H1 (cell line): ENCODE measurements at regions not wholly inside any gene's neighbourhood (a gene's known extent, or its start where the extent isn't known, plus 50 kb on each side); places are given as distances from the start of the nearest gene placed in this dataset.

Source experiments
- CTCF ChIA-PET: fragments of 300-600 bp; sonication (Branson Sonifier 250); formaldehyde crosslinking; loops from one replicate; lab custom pipeline; 2021; ENCODE audit not compliant: partially characterized antibody; lab: Charles Lee
- POLR2A ChIA-PET: fragments of 300-600 bp; sonication (Branson Sonifier 250); formaldehyde crosslinking; loops from one replicate; lab custom pipeline; 2021; ENCODE audit warnings: inconsistent platforms; ENCODE audit not compliant: partially characterized antibody; lab: Charles Lee
- DNase-seq, 2 experiments: peaks; one replicate each; pipeline versions ENCODE4 v3.0.0 to v3.0.0-alpha.2; 2010 to 2022; ENCODE audit warnings: low spot score in 2 of 2, low read depth in 1 of 2, mixed read lengths in 1 of 2
- FAIRE-seq: peaks from 2 replicates; lab custom pipeline; 2011; peaks lifted over from hg19 to GRCh38; lab: Jason Lieb, UNC
- H2AFZ ChIP-seq: 2 replicates; pipeline ENCODE4 v1.8.1; 2012; ENCODE audit warnings: low read length, inconsistent platforms
- H2AK5ac ChIP-seq: 2 replicates; pipeline ENCODE4 v1.6.1; 2013; ENCODE audit warnings: low read depth, low read length
- H2BK120ac ChIP-seq: replicated peaks from 2 replicates; pipeline ENCODE3; 2013; ENCODE audit warnings: low read depth, low read length, inconsistent platforms
- H2BK12ac ChIP-seq: 2 replicates; pipeline ENCODE4 v1.6.1; 2013; ENCODE audit warnings: low read depth, low read length
- H2BK15ac ChIP-seq: 2 replicates; pipeline ENCODE4 v1.6.1; 2013; ENCODE audit warnings: low read length
- H2BK20ac ChIP-seq: 2 replicates; pipeline ENCODE4 v1.6.1; 2013; ENCODE audit warnings: low read length
- H2BK5ac ChIP-seq: 2 replicates; pipeline ENCODE4 v1.6.1; 2013; ENCODE audit warnings: low read depth, low read length
- H3K14ac ChIP-seq: 2 replicates; pipeline ENCODE4 v1.6.1; 2013; ENCODE audit warnings: inconsistent platforms; ENCODE audit not compliant: insufficient read length
- H3K18ac ChIP-seq: 2 replicates; pipeline ENCODE4 v1.6.1; 2013; ENCODE audit warnings: low read length; ENCODE audit errors: extremely low read depth
- H3K23ac ChIP-seq: 2 replicates; pipeline ENCODE4 v1.6.1; 2013; ENCODE audit warnings: inconsistent platforms; ENCODE audit not compliant: insufficient read length
- H3K23me2 ChIP-seq: 2 replicates; pipeline ENCODE4 v1.6.1; 2013; ENCODE audit warnings: low read depth, low read length
- H3K27ac ChIP-seq: 2 replicates; pipeline ENCODE4 v1.6.1; 2011; ENCODE audit warnings: low read depth, low read length, inconsistent platforms
- H3K27me3 ChIP-seq, 4 experiments: replicated peaks in 1 of 4; 1 replicate in 1 of 4; 2 replicates in 3 of 4; pipeline versions ENCODE4 v1.6.1 to v1.8.1; 2011 to 2013; ENCODE audit warnings: low read length in 3 of 4, mild to moderate bottlenecking in 3 of 4, inconsistent platforms in 2 of 4, mixed read lengths in 2 of 4, moderate library complexity in 1 of 4; ENCODE audit not compliant: control insufficient read depth in 3 of 4, insufficient read depth in 3 of 4; ENCODE audit errors: extremely low read depth in 1 of 4
- H3K36me3 ChIP-seq, 4 experiments: 2 replicates each; pipeline versions ENCODE4 v1.6.1 to v1.8.1; 2011 to 2013; ENCODE audit warnings: mild to moderate bottlenecking in 4 of 4, low read length in 3 of 4, moderate library complexity in 2 of 4, control low read depth in 1 of 4, inconsistent platforms in 1 of 4; ENCODE audit not compliant: insufficient read depth in 4 of 4, control insufficient read depth in 2 of 4
- H3K4ac ChIP-seq: replicated peaks from 2 replicates; pipeline ENCODE3; 2013; ENCODE audit warnings: low read length, low read depth, mixed read lengths, inconsistent platforms; ENCODE audit not compliant: insufficient read length
- H3K4me1 ChIP-seq, 4 experiments: replicated peaks in 1 of 4; 1 replicate in 1 of 4; 2 replicates in 3 of 4; pipeline versions ENCODE4 v1.6.1 to v1.8.1; 2011 to 2013; ENCODE audit warnings: low read length in 3 of 4, inconsistent platforms in 2 of 4, mixed read lengths in 1 of 4; ENCODE audit not compliant: insufficient read depth in 4 of 4, control insufficient read depth in 3 of 4
- H3K4me2 ChIP-seq, 2 experiments: 2 replicates each; pipeline versions ENCODE4 v1.6.1 to v1.8.1; 2011 to 2013; ENCODE audit warnings: low read depth in 2 of 2, low read length in 2 of 2, control low read depth in 1 of 2, inconsistent platforms in 1 of 2, mild to moderate bottlenecking in 1 of 2; ENCODE audit not compliant: insufficient read depth in 1 of 2
- H3K4me3 ChIP-seq, 4 experiments: fragments of 200-600, 300-600 bp in 1 of 4; sonication (generic), shearing (Covaris generic), sonication (Bioruptor Twin) in 1 of 4; 2 replicates each; pipeline versions ENCODE4 v1.5.1 to v1.8.1; 2011 to 2016; ENCODE audit warnings: low read length in 4 of 4, low read depth in 3 of 4, control low read depth in 2 of 4, inconsistent platforms in 2 of 4, mild to moderate bottlenecking in 2 of 4, mixed read lengths in 1 of 4, moderate library complexity in 1 of 4; ENCODE audit not compliant: insufficient read depth in 2 of 4; ENCODE audit errors: extremely low read depth in 1 of 4
- H3K56ac ChIP-seq: replicated peaks from 2 replicates; pipeline ENCODE3; 2013; ENCODE audit warnings: low read depth, mild to moderate bottlenecking, mixed read lengths, low read length, inconsistent platforms; ENCODE audit not compliant: insufficient read length
- H3K79me1 ChIP-seq: 2 replicates; pipeline ENCODE4 v1.6.1; 2013; ENCODE audit warnings: low read depth, low read length, control low read depth
- H3K79me2 ChIP-seq, 2 experiments: 2 replicates each; pipeline versions ENCODE4 v1.6.1 to v1.8.1; 2012 to 2013; ENCODE audit warnings: low read length in 2 of 2, mild to moderate bottlenecking in 2 of 2, inconsistent platforms in 1 of 2; ENCODE audit not compliant: insufficient read depth in 2 of 2, control insufficient read depth in 1 of 2
- H3K9ac ChIP-seq, 4 experiments: replicated peaks in 1 of 4; 1 replicate in 1 of 4; 2 replicates in 3 of 4; pipeline versions ENCODE4 v1.6.1 to v1.8.1; 2011 to 2013; ENCODE audit warnings: low read depth in 3 of 4, low read length in 3 of 4, control low read depth in 2 of 4, mild to moderate bottlenecking in 2 of 4, moderate library complexity in 2 of 4, inconsistent platforms in 1 of 4; ENCODE audit errors: extremely low read depth in 1 of 4
- H3K9me3 ChIP-seq, 2 experiments: 2 replicates each; pipeline versions ENCODE4 v1.6.1 to v1.8.1; 2012 to 2013; ENCODE audit warnings: mild to moderate bottlenecking in 2 of 2, moderate library complexity in 2 of 2, control low read depth in 1 of 2, inconsistent platforms in 1 of 2, low read depth in 1 of 2, low read length in 1 of 2, mixed read lengths in 1 of 2; ENCODE audit not compliant: insufficient read depth in 2 of 2
- H4K20me1 ChIP-seq, 2 experiments: replicated peaks in 1 of 2; 2 replicates each; pipeline versions ENCODE3 to v1.8.1; 2011 to 2013; ENCODE audit warnings: inconsistent platforms in 2 of 2, low read length in 2 of 2, mild to moderate bottlenecking in 1 of 2; ENCODE audit not compliant: insufficient read depth in 2 of 2, control insufficient read depth in 1 of 2
- H4K5ac ChIP-seq: 2 replicates; pipeline ENCODE4 v1.6.1; 2013; ENCODE audit warnings: low read length, low read depth, mixed read lengths, inconsistent platforms; ENCODE audit not compliant: insufficient read length
- H4K8ac ChIP-seq: 2 replicates; pipeline ENCODE4 v1.8.0; 2013; ENCODE audit warnings: mild to moderate bottlenecking, moderate library complexity, low read length, inconsistent platforms; ENCODE audit not compliant: insufficient read depth; ENCODE audit errors: extremely low read depth
- H4K91ac ChIP-seq: replicated peaks from 2 replicates; pipeline ENCODE3; 2013; ENCODE audit warnings: low read length, mixed read lengths, inconsistent platforms; ENCODE audit not compliant: insufficient read length
- CBX5 ChIP-seq: fragments of 300-800, 300-1000 bp; sonication (generic); IDR thresholded peaks from 2 replicates; pipeline ENCODE4 v1.7.1; 2016; ENCODE audit warnings: antibody characterized with exemption, low read length, low read depth
- CTBP2 ChIP-seq: IDR thresholded peaks from 2 replicates; pipeline ENCODE4 v1.7.0; 2011; ENCODE audit warnings: borderline replicate concordance, mild to moderate bottlenecking, moderate library complexity, mixed read lengths, low read length; ENCODE audit not compliant: insufficient read depth, insufficient read length
- EZH2 ChIP-seq: fragments of 200-600 bp; sonication (generic); IDR thresholded peaks from 2 replicates; pipeline ENCODE4 v1.7.1; 2012; ENCODE audit warnings: low read depth, mild to moderate bottlenecking, moderate library complexity, low read length, inconsistent platforms; ENCODE audit not compliant: severe bottlenecking
- JUND ChIP-seq: IDR thresholded peaks from 2 replicates; pipeline ENCODE4 v1.6.1; 2011; ENCODE audit warnings: mild to moderate bottlenecking, improper control_type of control experiment, low read length
- KDM4A ChIP-seq: IDR thresholded peaks from one replicate; pipeline ENCODE4 v1.7.1; 2012; ENCODE audit warnings: low read depth, mild to moderate bottlenecking, moderate library complexity, low read length, inconsistent platforms; ENCODE audit not compliant: severe bottlenecking
- NRF1 ChIP-seq: IDR thresholded peaks from 2 replicates; pipeline ENCODE4 v1.6.1; 2011; ENCODE audit warnings: mild to moderate bottlenecking, low read depth, low read length, improper control_type of control experiment
- POLR2AphosphoS5 ChIP-seq: IDR thresholded peaks from 2 replicates; pipeline ENCODE4 v1.6.1; 2011; ENCODE audit warnings: low read depth, low read length
- TBP ChIP-seq: IDR thresholded peaks from 2 replicates; pipeline ENCODE4 v1.6.1; 2011; ENCODE audit warnings: low read depth, low read length, improper control_type of control experiment
- TCF12 ChIP-seq: IDR thresholded peaks from 2 replicates; pipeline ENCODE4 v1.6.1; 2011; ENCODE audit warnings: low read depth, mild to moderate bottlenecking, low read length
- ZNF274 ChIP-seq: IDR thresholded peaks from 2 replicates; pipeline ENCODE4 v1.7.0; 2012; ENCODE audit warnings: low read length, borderline replicate concordance; ENCODE audit errors: extremely low read depth
- WGBS, 2 experiments: shearing (Covaris generic) in 1 of 2; methylation state at CpG; one replicate each; pipeline versions ENCODE4 v1.1.6 to v1.1.7; 2013 to 2015; ENCODE audit warnings: low lambda C conversion rate in 2 of 2, mixed read lengths in 2 of 2, inconsistent platforms in 1 of 2, low coverage in 1 of 2, missing lambda C conversion rate in 1 of 2; ENCODE audit not compliant: insufficient replicate concordance in 2 of 2, insufficient coverage in 1 of 2, insufficient read length in 1 of 2; ENCODE audit errors: extremely low coverage in 1 of 2, missing lambda C conversion rate in 1 of 2; 5-methylcytosine and 5-hydroxymethylcytosine counted together

DNA sequence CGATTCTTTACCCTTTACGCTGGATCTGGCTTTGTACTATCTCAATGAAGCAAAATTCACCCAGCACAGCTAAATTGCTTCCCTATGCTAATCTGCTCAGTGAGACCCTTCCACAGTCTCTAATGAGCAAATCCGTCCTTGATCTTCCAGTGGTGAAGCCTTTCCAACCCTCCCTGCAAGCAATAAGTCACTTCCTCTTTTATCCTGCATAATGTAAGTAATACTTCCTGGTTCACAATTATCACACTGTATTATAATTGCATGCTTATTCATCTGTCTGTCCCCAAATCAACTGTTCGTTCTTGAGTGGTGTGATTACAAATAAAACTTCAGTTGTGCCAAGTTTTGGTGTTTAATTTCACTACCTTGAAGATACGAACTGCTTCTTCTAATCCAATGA is 404.0 kb downstream of the ADCYAP1 start:
- no peaks in the 10 kb centered on the region for H4K20me1 ChIP-seq
- DNase-seq = no peak
- no peak overlapping the region for H3K4me2 ChIP-seq
- no peak overlapping the region for H3K56ac ChIP-seq
- H3K27ac ChIP-seq = no peak overlapping the region
- WGBS, 2 experiments = 94% methylated on average over 5 of the region's 5 CpGs; no CpG with 5 or more reads in 1 of the 2 experiments
- H4K91ac ChIP-seq = no peak overlapping the region
- no peak overlapping the region for H2AK5ac ChIP-seq
- H2BK5ac ChIP-seq = no peak overlapping the region
- no peaks in the 10 kb centered on the region for H3K23me2 ChIP-seq
- no peak overlapping the region for H3K4ac ChIP-seq
- H3K18ac ChIP-seq = no peak overlapping the region
- no peaks in the 10 kb centered on the region for H3K4me1 ChIP-seq
- no peak overlapping the region for H2BK15ac ChIP-seq
- H3K36me3 ChIP-seq = no peaks in the 10 kb centered on the region
- H2BK12ac ChIP-seq = no peak overlapping the region
- POLR2A ChIA-PET = no interaction called here
- H3K9me3 ChIP-seq = no peaks in the 10 kb centered on the region
- no peak overlapping the region for H2AFZ ChIP-seq
- no peak overlapping the region for H3K14ac ChIP-seq
- FAIRE-seq = no peak
- no peak overlapping the region for H4K5ac ChIP-seq
- no peak overlapping the region for H2BK120ac ChIP-seq
- H3K79me2 ChIP-seq = no peaks in the 10 kb centered on the region
- no peaks in the 10 kb centered on the region; the same call in 1 of the 2 replicates for H3K79me1 ChIP-seq
- H3K9ac ChIP-seq = no peak overlapping the region
- CTCF ChIA-PET = no interaction called here
- H3K23ac ChIP-seq = no peak overlapping the region
- no peaks in the 10 kb centered on the region for H3K27me3 ChIP-seq
- no peak overlapping the region for H2BK20ac ChIP-seq
- H4K8ac ChIP-seq = no peak overlapping the region
- no peak overlapping the region for H3K4me3 ChIP-seq
- TF ChIP-seq EZH2 = no peak
- no peak for TF ChIP-seq POLR2AphosphoS5
- no peak for TF ChIP-seq TCF12
- TF ChIP-seq CBX5 = no peak
- TF ChIP-seq NRF1 = no peak
- TF ChIP-seq JUND = no peak
- TF ChIP-seq ZNF274 = no peak
- TF ChIP-seq TBP = no peak
- TF ChIP-seq KDM4A = no peak
- TF ChIP-seq CTBP2 = no peak
